GM23248 (cell line): ENCODE measurements at regions not wholly inside any gene's neighbourhood (a gene's known extent, or its start where the extent isn't known, plus 50 kb on each side); places are given as distances from the start of the nearest gene placed in this dataset.

Source experiments
- EZH2 ChIP-seq: fragments of 200-600 bp; sonication (generic); IDR thresholded peaks from 2 replicates; pipeline ENCODE4 v1.6.1; 2018; ENCODE audit warnings: antibody characterized with exemption, mild to moderate bottlenecking; ENCODE audit not compliant: insufficient read depth, poor library complexity, severe bottlenecking
- EZH2phosphoT487 ChIP-seq: fragments of 200-600 bp; sonication (generic); IDR thresholded peaks from 2 replicates; pipeline ENCODE4 v1.6.1; 2018; ENCODE audit warnings: antibody characterized with exemption, moderate library complexity, mild to moderate bottlenecking, low read depth; ENCODE audit not compliant: insufficient read depth

DNA sequence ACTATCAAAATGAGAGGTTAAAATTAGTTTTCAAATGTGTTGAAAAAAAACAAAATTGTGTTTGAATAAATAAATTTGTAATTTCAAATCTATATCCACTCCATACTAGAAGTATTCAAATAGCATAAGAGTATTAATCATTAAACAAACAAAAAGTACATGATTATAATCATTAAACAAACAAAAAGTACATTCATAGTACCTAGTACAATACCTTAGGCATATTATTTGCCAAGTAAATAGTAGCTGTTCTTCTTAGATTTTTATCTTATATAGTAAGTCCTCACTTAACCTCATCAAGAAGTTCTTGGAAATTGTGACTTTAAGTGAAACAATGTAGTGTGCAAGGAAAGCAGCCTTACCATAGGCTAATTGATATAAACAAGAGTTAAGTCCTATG, 349.3 kb upstream of the VWC2 start:
- TF ChIP-seq EZH2phosphoT487 (no peak), EZH2 (no peak)
